GM18907 (cell line): ENCODE measurements at regions not wholly inside any gene's neighbourhood (a gene's known extent, or its start where the extent isn't known, plus 50 kb on each side); places are given as distances from the start of the nearest gene placed in this dataset.
A peak's percentile ranks its signal among the peaks of the same experiment; 100 is the strongest.

Source experiments
- ATAC-seq: cut with Tn5 transposase; IDR thresholded peaks from one replicate; pipeline ENCODE4 v1.9.1; 2021; ENCODE audit warnings: mild to moderate bottlenecking, moderate library complexity; ENCODE audit not compliant: unreplicated experiment

DNA sequence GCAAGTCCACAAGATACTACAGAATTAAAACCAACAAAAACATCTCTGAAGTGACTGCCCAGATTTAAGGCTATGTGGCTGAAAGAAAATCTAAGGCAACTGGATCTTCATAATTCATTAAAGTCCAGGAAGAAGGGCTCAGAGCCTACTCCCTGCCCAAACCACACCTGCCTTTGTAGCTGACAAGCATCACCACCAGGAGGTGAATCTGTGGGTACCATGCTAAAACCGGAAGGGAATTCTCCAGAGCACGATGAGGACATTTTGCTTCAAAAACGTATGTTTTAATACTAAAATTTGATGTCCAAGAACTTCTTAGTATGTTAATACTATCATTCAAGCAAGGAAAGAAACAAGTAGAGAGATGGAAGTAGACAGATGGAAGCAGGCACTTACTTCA is 495.9 kb upstream of the NECTIN3 start:
- ATAC-seq, result no peak

DNA sequence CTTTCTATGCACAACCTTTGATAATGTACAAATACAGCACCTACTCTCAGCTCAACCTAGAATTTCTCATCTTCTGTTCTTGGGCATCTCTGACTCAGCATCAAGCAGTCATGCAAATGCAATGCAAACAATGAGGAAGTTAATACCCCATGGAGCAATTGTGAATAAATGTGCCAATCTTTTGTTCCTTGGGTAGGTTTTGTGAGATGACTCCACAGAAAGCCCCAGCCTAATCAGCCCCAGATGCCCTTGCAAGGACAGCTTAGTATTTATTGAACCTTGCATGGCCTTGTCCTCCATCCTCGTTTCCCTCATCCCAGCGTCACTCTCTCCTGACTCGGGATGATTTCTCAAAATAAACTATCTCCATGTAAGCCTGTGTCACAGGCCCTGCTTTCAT is 494.7 kb upstream of the NECTIN3 start:
- no peak for ATAC-seq

DNA sequence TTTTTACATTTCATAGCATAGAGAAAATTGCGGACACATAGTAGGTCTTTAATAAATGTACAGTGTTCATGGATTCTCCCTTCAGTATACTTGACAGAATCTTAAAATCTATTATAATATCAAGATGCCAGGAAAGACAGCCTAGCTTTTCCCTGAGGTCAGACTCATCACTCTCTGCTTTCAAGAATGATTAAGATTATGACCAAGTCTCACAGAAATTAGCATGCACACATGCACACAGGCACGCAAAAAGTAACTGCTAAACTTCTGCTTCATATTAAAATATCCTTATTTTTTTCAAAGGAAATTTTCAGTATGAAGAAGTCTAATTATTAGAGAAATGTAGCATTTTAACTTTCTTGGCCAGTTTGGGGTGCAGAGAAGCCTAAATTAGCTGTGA is 493.8 kb upstream of the NECTIN3 start:
- ATAC-seq, result no peak

DNA sequence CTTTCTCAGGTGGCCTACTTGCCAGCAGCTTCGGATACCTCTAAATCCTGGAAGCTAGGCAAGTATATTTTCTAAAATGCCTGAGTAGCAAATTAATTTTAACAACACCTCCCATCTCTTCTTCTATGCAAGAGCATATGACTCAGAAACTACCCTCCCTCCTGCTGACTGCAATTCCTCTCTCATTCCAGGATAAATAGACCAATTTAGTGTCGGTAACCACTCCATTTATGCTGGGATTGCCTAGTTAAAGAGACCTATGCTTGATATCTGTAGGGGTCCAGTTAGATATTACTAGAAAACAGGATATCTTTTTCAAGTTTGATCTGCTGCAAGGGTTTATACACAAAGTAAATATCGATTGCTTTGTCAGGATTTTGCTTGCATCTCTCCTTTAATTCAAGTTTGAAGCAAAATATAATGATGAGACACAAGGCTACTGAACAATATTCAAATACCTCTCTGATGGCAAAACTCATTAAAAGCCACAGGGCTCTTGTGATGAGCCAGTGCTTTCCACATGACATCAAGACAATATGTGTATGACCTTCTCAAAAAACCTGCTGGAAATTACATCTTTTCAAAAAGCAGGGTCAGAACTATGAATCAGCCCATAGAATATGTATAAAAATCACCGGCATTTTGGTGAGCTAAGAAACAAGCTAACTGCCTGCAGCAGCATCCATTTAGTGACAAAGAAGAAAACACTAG is 491.6 kb upstream of the NECTIN3 start:
- no peak for ATAC-seq

DNA sequence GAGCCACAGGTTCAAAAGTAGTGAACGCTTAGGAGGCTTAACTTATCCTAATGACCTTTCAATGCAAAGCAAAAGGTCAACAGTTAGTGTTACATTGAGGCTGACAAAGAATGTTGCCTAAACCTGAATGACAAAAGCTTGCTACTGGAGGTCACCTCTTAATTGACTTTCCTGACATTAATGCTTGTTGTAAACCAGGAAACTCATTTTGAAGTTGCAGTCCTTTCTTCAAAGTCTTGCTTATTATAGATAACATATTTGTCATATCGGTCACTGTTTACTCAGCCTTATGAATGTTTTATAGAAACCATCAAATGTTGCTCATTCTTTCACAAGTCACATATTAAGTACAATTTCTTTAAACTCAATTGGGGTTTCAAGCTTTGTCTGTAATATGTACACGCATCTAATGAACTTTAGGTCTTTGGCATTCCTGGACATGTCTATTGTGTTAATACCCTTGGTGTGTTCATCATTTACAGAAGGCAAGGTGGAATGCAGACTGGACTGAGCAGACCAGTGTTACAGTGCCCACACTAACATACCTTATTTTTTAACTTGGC is 488.2 kb upstream of the NECTIN3 start:
- no peak for ATAC-seq

DNA sequence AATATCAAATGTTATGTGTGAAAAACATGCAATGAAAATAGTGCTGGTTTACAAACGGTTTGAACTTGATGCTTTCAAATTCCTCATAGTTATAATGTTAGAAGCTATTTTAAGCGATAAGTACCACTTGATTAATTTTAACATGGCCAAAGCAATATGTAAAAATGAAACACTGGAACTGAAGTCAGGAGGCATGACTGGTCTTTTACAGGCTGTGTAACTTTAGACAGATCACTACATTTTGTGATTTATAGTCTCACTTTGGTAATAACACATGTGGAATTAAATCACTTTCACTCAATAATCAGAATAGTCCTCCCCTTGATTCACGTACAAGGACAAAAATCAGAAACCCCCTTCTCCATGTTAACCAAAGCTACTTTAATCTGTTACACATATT is 482.7 kb upstream of the NECTIN3 start:
- no peak for ATAC-seq

DNA sequence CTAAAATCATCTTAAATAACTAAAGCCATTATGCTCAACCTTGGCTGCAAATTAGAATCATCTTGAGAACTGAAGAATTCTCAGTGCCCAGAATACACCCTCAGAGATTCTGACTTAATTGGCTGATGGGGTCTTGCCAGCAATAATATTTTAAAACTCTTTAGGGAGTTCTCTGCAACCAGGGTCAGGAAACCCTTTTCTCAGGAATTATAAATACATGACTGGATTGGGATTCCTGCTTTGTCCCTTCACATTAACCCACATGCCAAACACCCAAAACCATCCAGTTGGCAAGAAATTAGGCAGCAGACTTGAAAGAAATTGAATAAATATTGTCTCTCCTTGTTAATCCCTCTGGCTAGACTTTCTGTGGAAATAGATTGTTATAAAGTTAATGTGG is 482.3 kb upstream of the NECTIN3 start:
- no peak for ATAC-seq

DNA sequence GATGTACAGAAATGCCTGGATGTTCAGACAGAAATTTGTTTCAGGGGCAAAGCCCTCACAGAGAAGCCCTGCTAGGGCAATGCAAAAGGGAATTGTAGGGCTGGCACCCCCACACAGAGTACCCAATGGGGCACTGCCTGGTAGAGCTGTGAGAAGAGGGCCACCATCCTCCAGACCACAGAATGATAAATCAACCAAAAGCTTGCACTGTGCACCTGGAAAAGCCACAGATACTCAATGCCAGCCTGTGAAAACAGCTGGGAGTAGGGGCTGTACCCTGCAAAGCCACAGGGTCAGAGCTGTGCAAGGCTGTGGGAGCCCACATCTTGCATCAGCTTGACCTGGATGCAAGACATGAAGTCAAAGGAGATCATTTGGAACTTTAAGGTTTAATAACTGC is 477.9 kb upstream of the NECTIN3 start:
- no peak for ATAC-seq

DNA sequence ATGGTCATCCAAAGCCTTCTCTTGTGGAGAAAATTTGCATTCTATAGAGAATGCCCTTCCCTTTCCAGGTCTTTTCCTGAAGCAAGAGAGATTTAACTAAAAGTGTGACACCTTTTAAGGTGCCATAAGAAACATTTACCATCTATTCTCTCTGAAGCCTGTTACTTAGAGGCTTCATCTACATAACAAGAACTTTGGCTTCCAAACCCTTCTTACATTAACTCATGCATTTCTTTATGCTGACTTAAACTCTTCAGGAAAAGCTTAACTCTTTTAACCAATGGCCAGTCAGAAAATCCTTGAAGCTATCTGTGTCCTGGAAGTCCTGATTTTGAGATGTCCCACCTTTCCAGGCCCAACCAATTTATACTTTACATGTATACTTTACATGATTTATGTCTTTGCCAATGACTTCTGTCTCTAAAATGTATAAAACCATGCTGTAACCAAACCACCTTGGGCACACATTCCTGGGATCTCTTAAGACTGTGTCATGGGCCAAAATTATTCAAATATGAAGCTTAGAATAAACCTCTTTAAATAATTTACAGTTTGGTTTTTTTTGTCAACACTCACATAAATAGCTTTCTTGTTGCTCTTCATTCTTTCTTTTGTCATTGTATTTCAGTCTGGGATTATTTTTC is 472.6 kb upstream of the NECTIN3 start:
- ATAC-seq, result no peak

DNA sequence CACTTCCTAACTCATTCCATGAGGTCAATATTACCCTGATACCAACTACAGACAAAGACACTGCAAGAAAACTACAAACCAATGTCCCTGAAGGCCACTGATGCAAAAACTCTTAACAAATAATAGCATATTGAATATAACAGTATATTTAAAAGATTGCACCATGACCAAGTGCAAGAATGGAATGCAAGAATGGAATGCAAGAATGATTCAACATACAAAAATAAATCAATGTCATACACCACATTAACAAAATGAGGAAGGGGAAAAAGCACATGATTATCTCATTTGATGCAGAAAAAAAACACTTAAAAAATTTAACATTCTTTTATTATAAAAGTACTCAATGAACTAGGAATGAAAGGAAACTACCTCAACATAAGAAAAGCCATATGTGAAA is 463.1 kb upstream of the NECTIN3 start:
- ATAC-seq, result no peak

DNA sequence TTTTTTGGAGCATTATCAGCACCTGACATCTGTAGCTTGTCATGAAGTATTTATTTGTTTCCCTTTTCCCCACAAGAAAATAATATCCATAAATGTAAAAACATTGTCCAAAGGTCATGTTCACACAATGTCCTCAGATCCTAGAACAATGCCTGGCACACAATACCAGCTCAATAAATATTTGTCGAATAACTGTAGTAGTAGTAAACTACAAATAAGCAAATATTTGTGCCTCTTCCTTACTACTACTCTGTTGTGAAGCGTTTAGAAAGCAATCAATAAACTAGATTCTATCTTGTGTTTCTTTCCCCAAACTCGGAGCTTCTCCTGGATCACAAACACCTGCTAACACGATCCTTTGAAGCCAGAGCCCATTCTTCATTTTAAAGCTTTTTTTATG is 459.6 kb upstream of the NECTIN3 start:
- no peak for ATAC-seq

DNA sequence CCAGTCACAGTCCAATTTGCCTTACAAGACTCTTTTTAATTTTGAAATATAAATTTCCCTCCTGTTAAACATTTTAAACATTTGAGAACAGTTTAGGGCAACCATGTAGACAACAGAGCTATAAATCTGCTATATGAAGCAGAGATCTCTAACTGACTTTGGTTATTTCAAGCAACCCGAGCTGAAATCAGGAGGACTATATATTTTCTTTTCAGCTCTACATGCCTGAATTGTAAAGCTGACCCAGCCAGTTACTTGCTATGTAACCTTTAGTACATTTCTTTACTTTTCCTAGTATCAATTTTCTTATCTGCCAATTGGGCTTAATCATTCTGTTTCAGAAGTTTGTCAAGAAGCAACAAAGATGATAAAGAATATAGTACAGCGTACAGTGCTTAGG is 457.4 kb upstream of the NECTIN3 start:
- no peak for ATAC-seq

DNA sequence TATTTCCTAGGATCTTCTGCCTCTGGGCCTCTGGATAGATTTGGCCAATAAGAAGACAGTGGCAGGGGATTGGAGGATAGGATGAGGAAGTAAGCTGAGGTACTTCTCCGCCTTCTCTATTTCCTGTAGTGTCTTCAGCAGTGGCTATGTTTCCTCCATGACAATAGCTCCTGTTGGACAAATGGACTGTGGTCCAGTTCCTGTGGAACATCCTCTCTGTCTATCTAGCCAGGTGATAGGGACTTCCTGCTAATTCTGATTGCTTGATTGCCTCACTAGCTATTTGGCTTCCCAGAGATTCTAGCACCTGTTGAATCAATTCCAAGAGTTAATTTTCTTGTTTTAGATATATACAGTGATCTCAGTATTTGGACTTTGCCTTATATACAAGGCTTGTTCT is 456.2 kb upstream of the NECTIN3 start:
- ATAC-seq, result no peak

DNA sequence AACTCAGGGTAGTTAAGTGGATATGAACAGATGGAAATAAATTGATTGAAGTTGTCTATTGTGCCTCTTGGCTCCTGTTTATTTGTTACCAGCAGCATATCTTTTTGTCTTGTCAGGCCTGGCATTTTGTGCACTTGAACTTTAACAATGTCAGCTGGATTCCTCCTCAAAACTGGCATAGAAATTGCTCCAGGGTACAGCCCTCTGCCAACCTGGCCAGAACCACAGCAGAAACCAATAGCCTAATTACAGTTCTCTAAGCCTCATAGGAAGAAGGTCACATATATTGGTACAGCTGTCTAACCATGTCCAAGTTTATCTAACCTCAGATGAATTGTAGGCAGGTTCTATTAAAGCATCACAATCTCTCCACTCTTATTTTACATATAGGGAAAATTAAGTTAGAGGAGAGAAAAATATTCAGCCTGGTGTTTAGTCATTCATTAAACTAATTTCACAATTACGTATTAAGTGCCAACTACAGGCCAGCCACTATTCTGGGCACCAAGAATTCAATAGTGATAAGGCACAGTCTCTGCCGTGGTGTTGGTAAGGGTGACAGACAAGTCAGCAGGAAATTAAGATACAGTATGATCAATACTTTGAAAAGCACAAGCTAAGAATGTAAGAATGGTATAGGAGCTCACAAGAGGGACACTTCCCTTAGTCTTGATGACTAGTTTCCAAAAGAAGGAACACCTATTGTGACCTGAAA is 452.9 kb upstream of the NECTIN3 start:
- no peak for ATAC-seq

DNA sequence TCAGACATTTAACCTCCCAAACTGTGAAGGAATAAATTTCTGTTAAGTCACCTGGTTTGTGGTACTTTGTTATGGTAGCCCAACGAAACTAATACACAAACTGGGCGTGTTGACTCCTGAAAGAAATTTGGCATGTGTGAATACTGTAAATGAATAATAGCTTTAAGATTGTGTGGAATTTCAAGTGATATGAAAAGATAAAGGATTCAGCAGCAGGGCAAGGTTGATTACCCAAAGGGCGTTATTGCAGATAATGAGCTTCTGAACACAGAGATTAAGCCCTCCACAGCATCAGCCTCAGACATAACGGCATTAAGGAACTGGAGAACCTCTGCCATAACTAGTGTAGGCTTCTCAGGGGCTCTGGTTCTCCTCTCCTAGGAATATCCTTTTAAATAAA is 451.5 kb upstream of the NECTIN3 start:
- no peak for ATAC-seq

DNA sequence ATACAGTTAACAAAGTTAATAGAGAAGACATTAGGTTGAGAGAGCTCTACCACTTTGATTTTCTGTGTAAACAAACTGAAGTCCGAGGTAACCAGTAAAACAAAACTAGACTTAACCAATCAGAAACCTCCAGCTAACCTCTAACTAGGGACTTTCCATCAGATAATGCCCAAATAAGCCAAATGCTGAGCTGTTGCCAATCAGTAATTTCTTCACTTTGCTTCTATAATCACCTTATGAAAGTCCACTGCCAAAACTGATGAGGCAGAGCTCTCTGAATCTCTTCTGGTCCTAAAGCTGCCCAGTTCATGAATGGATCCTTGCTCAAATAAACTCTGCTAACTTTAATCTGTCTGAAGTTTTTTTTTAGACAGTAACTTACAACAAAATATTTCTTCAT is 448.0 kb upstream of the NECTIN3 start:
- ATAC-seq, result peak; percentile 75

DNA sequence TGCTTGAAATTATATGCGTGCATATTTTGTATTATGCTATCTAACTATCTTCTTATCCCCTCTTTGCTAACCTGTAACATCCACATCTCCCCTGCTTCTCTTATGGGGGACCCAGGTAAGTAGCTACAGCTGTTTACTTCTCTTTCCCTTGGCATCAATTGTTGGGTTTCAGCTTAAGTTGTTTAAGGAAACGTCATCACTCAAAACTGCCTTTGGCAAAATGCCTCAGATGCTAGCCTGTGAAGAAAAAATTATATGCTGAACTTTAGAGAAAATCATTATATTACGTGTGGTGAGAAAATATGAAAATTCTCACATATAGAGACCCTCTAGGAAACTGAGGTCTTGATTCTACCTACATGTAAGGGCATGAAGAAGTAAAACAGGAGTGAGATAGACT is 447.0 kb upstream of the NECTIN3 start:
- ATAC-seq, result no peak

DNA sequence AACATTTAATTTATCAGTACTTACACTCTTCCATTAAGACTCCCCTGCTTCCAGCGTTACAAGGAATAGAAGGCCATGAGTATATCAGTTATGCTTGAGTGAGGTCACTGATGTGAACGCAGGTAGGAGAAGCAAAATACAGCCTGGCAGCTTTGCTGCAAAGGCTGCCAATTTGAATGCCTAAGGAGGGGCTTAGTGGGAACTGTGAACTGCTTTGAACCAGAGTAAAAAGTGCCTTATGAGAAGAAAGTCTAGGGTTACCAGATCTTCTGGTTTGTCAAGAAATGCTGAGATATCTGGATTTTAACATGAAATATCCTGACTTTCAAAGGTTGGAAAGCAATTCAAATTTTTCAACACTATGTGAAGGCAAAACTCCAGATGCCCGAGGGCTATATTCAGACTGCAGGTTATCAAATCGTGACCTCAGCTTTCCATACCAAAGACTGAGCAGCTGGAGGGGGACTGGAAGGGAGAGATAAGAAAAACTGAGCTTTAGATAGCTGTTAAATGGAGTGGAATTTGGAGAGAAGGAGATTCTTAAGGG is 446.3 kb upstream of the NECTIN3 start:
- ATAC-seq, result no peak

DNA sequence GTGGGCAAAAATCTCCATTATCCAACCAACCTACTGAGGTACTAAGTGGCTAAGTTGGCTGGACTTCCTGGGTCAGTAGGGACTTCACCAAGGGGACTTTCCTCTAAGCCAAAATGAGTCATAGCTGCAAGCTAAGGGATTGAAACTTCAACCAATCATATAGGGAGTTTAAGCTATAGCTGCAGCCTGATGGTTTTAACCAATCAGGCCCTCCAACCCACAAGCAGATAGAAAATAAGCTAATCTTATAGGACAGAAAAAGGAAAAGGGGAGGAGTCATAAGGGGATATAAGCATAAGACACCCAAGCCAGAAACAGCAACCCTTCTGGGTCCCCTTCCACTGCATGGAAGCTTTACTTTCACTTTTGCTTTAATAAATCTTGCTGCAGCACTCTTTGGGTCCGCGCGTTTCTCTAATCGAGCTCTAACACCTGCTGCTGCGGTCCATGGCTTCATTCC is 444.9 kb upstream of the NECTIN3 start:
- ATAC-seq, result peak; percentile 41

DNA sequence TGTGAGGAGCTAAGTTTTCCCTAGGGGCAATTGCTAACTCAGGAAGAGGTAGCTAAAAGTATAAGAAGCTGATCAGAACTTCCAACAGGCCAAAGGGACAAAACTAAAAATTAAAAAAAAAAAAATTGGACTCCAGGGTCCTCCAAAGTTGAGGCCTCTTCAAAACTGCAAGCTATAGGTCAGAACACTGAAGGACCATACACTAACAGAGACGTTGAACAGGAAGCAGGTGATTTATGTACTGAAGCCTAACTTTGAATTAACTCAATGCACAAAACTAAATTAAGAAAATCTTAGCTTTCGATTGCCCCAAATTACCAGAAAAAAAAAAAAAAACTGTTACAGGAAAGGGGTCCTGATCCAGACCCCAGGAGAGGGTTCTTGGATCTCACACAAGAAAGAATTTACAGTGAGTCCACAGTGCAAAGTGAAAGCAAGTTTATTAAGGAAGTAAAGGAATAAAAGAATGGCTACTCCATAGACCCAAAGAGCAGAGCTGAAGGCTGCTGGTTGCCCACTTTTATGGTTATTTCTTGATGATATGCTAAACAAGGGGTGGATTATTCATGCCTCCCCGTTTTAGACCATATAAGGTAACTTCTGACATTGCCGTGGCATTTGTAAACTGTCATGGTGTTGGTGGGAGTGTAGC is 442.8 kb upstream of the NECTIN3 start:
- no peak for ATAC-seq

DNA sequence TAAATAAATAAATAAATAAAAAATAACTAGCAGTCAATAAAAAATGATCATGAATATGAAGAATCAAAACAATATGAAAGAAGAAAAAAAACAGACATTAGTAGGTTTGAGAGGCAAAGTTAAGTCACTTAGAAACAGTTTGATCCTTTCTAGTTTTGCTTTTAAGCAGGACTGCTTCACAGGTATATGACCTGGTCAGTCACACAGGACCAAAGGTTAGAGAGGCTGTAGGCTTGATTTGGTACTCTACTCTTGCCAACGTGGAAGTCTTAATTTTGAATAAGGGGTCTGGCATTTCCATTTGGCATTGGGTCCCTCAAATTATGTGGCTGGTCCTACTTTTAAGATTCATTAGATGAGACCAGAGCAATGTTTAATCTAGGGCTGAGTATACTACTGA is 441.7 kb upstream of the NECTIN3 start:
- ATAC-seq, result no peak
